KMS-11 (cell line): ENCODE measurements at regions not wholly inside any gene's neighbourhood (a gene's known extent, or its start where the extent isn't known, plus 50 kb on each side); places are given as distances from the start of the nearest gene placed in this dataset.

Source experiments
- H2AFZ ChIP-seq: fragments of 200-600 bp; sonication (generic); 2 replicates; pipeline ENCODE4 v1.6.1; 2016; ENCODE audit warnings: antibody characterized with exemption, mixed run types, low read depth
- H3K27ac ChIP-seq: fragments of 200-600 bp; sonication (generic); 2 replicates; pipeline ENCODE4 v1.6.1; 2016; ENCODE audit warnings: mild to moderate bottlenecking, mixed run types
- H3K27me3 ChIP-seq: fragments of 200-600 bp; sonication (generic); 2 replicates; pipeline ENCODE4 v1.6.1; 2017; ENCODE audit warnings: mild to moderate bottlenecking, low read depth, mixed run types, moderate library complexity; ENCODE audit not compliant: insufficient read depth
- H3K36me3 ChIP-seq: fragments of 200-600 bp; sonication (generic); 2 replicates; pipeline ENCODE4 v1.6.1; 2017; ENCODE audit warnings: mild to moderate bottlenecking, mixed run types; ENCODE audit not compliant: insufficient read depth
- H3K4me1 ChIP-seq: fragments of 200-600 bp; sonication (generic); 2 replicates; pipeline ENCODE4 v1.6.1; 2016; ENCODE audit warnings: mild to moderate bottlenecking, low read depth, mixed run types; ENCODE audit not compliant: poor library complexity, severe bottlenecking
- H3K4me2 ChIP-seq: fragments of 200-600 bp; sonication (generic); 2 replicates; pipeline ENCODE4 v1.7.0; 2016; ENCODE audit warnings: mild to moderate bottlenecking, mixed run types
- H3K4me3 ChIP-seq: fragments of 200-600 bp; sonication (generic); IDR thresholded peaks from 2 replicates; pipeline ENCODE4 v1.6.1; 2017; ENCODE audit warnings: low read depth, low read length, mixed read lengths; ENCODE audit not compliant: insufficient read depth
- H3K79me2 ChIP-seq: fragments of 200-600 bp; sonication (generic); 2 replicates; pipeline ENCODE4 v1.6.1; 2016; ENCODE audit warnings: low read depth, mixed run types; ENCODE audit not compliant: insufficient read depth
- H3K9ac ChIP-seq: fragments of 200-600 bp; sonication (generic); 2 replicates; pipeline ENCODE4 v1.6.1; 2016; ENCODE audit warnings: mild to moderate bottlenecking, mixed run types
- H4K20me1 ChIP-seq: fragments of 200-600 bp; sonication (generic); 2 replicates; pipeline ENCODE4 v1.6.1; 2016; ENCODE audit warnings: mild to moderate bottlenecking, mixed run types; ENCODE audit not compliant: insufficient read depth
- TF ChIP-seq, protein P1 (sequence below): fragments of 200-600 bp; sonication (generic); conservative IDR thresholded peaks from 2 replicates; pipeline ENCODE4 v1.6.1; 2017; ENCODE audit warnings: low read depth, mild to moderate bottlenecking, antibody characterized with exemption, low read length, moderate library complexity, mixed read lengths

DNA sequence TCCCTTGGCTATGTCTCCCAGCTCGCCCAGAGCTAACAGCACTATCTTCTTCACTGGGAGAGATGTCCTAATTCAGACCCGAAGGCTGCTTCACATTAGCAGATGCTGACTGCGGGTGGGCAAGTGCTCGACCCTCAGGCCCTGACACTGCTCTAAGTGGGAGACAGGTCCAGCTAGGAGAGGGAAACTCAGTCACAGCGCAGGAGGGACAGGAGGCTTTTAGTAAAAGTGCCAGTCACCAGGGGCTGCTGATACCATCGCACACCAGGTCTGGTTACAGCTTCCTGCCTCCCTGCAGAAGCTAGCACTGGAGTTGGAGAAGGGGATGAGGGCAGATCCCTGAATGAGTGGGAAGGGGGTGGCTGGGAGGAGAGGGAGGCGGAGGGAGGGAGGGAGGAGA is 365.8 kb upstream of the RGMA start:
- no peak overlapping the region for H3K9ac ChIP-seq
- no peaks in the 10 kb centered on the region for H3K79me2 ChIP-seq
- no peaks in the 10 kb centered on the region for H4K20me1 ChIP-seq
- H3K4me2 ChIP-seq: no peak overlapping the region
- no peak overlapping the region for H3K27ac ChIP-seq
- no peaks in the 10 kb centered on the region for H3K4me1 ChIP-seq
- H3K27me3 ChIP-seq: no peaks in the 10 kb centered on the region
- no peak overlapping the region for H3K4me3 ChIP-seq
- TF ChIP-seq, protein P1, sequence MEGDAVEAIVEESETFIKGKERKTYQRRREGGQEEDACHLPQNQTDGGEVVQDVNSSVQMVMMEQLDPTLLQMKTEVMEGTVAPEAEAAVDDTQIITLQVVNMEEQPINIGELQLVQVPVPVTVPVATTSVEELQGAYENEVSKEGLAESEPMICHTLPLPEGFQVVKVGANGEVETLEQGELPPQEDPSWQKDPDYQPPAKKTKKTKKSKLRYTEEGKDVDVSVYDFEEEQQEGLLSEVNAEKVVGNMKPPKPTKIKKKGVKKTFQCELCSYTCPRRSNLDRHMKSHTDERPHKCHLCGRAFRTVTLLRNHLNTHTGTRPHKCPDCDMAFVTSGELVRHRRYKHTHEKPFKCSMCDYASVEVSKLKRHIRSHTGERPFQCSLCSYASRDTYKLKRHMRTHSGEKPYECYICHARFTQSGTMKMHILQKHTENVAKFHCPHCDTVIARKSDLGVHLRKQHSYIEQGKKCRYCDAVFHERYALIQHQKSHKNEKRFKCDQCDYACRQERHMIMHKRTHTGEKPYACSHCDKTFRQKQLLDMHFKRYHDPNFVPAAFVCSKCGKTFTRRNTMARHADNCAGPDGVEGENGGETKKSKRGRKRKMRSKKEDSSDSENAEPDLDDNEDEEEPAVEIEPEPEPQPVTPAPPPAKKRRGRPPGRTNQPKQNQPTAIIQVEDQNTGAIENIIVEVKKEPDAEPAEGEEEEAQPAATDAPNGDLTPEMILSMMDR: no peak
- H3K36me3 ChIP-seq: no peaks in the 10 kb centered on the region
- no peak overlapping the region for H2AFZ ChIP-seq

DNA sequence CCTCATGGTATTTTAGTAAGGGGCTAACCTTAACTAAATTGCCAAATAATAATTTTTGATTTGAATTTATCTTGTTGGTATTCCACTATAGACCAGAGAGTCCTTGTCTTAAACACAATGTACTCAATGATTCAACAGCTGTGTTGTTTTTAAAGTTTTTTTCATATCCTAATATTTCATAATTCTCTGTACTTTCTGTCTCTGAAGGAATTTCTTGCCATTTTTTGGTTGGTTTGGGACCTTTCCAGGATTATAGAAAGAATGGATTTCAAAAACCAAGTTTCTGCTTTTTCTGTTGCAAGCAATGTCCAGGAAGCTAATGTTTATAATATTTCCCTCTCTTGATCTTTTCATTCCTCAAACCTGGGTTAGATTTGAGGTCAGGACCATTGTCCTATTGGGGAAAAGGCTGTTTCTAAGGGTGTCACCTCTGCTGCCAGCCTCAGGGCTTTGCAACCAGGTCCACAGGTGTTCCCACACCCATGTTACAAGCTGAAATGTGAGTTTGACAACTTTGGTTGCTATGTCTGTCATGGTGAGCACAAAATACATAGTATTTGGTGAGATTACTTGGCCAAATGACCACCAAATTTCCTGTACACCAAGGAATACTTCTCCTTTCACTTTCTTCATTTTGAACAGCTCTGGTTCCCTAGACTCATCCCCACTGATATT is 363.7 kb upstream of the RGMA start:
- H3K9ac ChIP-seq: no peak overlapping the region
- H3K79me2 ChIP-seq: no peaks in the 10 kb centered on the region
- H2AFZ ChIP-seq: no peak overlapping the region
- no peaks in the 10 kb centered on the region for H4K20me1 ChIP-seq
- no peak overlapping the region for H3K27ac ChIP-seq
- H3K36me3 ChIP-seq: no peaks in the 10 kb centered on the region
- no peak overlapping the region for H3K4me2 ChIP-seq
- no peak overlapping the region for H3K4me3 ChIP-seq
- TF ChIP-seq, protein P1: no peak
- H3K27me3 ChIP-seq: no peaks in the 10 kb centered on the region
- no peaks in the 10 kb centered on the region for H3K4me1 ChIP-seq

DNA sequence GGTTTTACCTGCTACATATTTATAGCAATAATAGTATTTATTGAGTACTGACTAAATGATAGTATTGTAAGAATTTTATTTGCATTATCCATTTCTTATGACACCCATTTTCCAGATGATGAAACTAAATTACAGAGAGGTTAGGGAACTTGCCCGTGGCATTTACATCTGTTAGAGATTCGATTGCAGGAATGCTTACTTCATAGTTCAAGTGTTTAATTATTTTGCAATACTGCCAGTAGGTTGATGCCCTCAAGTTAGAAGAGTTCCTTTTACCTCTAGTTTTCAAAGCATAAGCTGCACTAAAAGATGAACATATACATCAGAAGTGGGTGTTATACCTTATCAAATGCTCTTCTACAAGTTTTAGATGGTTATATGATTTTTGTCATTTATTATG is 362.8 kb upstream of the RGMA start:
- Histone ChIP-seq H3K36me3 (no peaks in the 10 kb centered on the region), H3K27me3 (no peaks in the 10 kb centered on the region), H3K79me2 (no peaks in the 10 kb centered on the region), H3K9ac (no peak overlapping the region), H3K4me1 (no peaks in the 10 kb centered on the region), H2AFZ (no peak overlapping the region), H3K27ac (no peak overlapping the region), H3K4me3 (no peak overlapping the region), H4K20me1 (no peaks in the 10 kb centered on the region), H3K4me2 (no peak overlapping the region)
- TF ChIP-seq, protein P1: no peak

DNA sequence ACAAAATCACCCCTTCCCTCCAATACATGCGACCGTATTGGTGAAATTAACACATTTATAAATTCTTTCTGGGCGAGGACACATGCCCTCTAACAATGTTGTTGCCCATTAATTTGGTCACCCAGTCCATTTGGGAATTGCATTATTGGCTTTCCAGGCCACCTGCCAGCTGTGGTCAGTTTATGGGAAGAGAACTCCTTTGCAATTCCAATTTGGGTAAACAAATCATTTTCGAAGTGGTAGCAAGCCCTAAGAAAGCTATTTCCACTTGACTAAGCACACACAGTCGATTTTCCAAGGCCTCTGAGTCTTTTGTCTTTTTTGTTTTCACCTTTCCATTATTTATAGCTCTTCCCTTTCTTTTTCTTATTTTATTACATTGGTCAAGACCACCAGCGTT is 362.3 kb upstream of the RGMA start:
- H3K36me3 ChIP-seq: no peaks in the 10 kb centered on the region
- no peak overlapping the region for H3K9ac ChIP-seq
- no peaks in the 10 kb centered on the region for H3K27me3 ChIP-seq
- no peak overlapping the region for H3K27ac ChIP-seq
- no peaks in the 10 kb centered on the region for H4K20me1 ChIP-seq
- no peak overlapping the region for H3K4me3 ChIP-seq
- H2AFZ ChIP-seq: no peak overlapping the region
- H3K4me1 ChIP-seq: no peaks in the 10 kb centered on the region
- H3K4me2 ChIP-seq: no peak overlapping the region
- TF ChIP-seq, protein P1: no peak
- H3K79me2 ChIP-seq: no peaks in the 10 kb centered on the region
